H1 (cell line): ENCODE measurements at regions not wholly inside any gene's neighbourhood (a gene's known extent, or its start where the extent isn't known, plus 50 kb on each side); places are given as distances from the start of the nearest gene placed in this dataset.

Experiments used
- CTCF ChIA-PET: fragments of 300-600 bp; sonication (Branson Sonifier 250); formaldehyde crosslinking; loops from one replicate; lab custom pipeline; 2021; ENCODE audit not compliant: partially characterized antibody; lab: Charles Lee
- POLR2A ChIA-PET: fragments of 300-600 bp; sonication (Branson Sonifier 250); formaldehyde crosslinking; loops from one replicate; lab custom pipeline; 2021; ENCODE audit warnings: inconsistent platforms; ENCODE audit not compliant: partially characterized antibody; lab: Charles Lee
- DNase-seq, 2 experiments: peaks; one replicate each; pipeline versions ENCODE4 v3.0.0 to v3.0.0-alpha.2; 2010 to 2022; ENCODE audit warnings: low spot score in 2 of 2, low read depth in 1 of 2, mixed read lengths in 1 of 2
- FAIRE-seq: peaks from 2 replicates; lab custom pipeline; 2011; peaks lifted over from hg19 to GRCh38; lab: Jason Lieb, UNC
- H2AFZ ChIP-seq: 2 replicates; pipeline ENCODE4 v1.8.1; 2012; ENCODE audit warnings: low read length, inconsistent platforms
- H2AK5ac ChIP-seq: 2 replicates; pipeline ENCODE4 v1.6.1; 2013; ENCODE audit warnings: low read depth, low read length
- H2BK120ac ChIP-seq: replicated peaks from 2 replicates; pipeline ENCODE3; 2013; ENCODE audit warnings: low read depth, low read length, inconsistent platforms
- H2BK12ac ChIP-seq: 2 replicates; pipeline ENCODE4 v1.6.1; 2013; ENCODE audit warnings: low read depth, low read length
- H2BK15ac ChIP-seq: 2 replicates; pipeline ENCODE4 v1.6.1; 2013; ENCODE audit warnings: low read length
- H2BK20ac ChIP-seq: 2 replicates; pipeline ENCODE4 v1.6.1; 2013; ENCODE audit warnings: low read length
- H2BK5ac ChIP-seq: 2 replicates; pipeline ENCODE4 v1.6.1; 2013; ENCODE audit warnings: low read depth, low read length
- H3K14ac ChIP-seq: 2 replicates; pipeline ENCODE4 v1.6.1; 2013; ENCODE audit warnings: inconsistent platforms; ENCODE audit not compliant: insufficient read length
- H3K18ac ChIP-seq: 2 replicates; pipeline ENCODE4 v1.6.1; 2013; ENCODE audit warnings: low read length; ENCODE audit errors: extremely low read depth
- H3K23ac ChIP-seq: 2 replicates; pipeline ENCODE4 v1.6.1; 2013; ENCODE audit warnings: inconsistent platforms; ENCODE audit not compliant: insufficient read length
- H3K23me2 ChIP-seq: 2 replicates; pipeline ENCODE4 v1.6.1; 2013; ENCODE audit warnings: low read depth, low read length
- H3K27ac ChIP-seq: 2 replicates; pipeline ENCODE4 v1.6.1; 2011; ENCODE audit warnings: low read depth, low read length, inconsistent platforms
- H3K27me3 ChIP-seq, 4 experiments: replicated peaks in 1 of 4; 1 replicate in 1 of 4; 2 replicates in 3 of 4; pipeline versions ENCODE4 v1.6.1 to v1.8.1; 2011 to 2013; ENCODE audit warnings: low read length in 3 of 4, mild to moderate bottlenecking in 3 of 4, inconsistent platforms in 2 of 4, mixed read lengths in 2 of 4, moderate library complexity in 1 of 4; ENCODE audit not compliant: control insufficient read depth in 3 of 4, insufficient read depth in 3 of 4; ENCODE audit errors: extremely low read depth in 1 of 4
- H3K36me3 ChIP-seq, 4 experiments: 2 replicates each; pipeline versions ENCODE4 v1.6.1 to v1.8.1; 2011 to 2013; ENCODE audit warnings: mild to moderate bottlenecking in 4 of 4, low read length in 3 of 4, moderate library complexity in 2 of 4, control low read depth in 1 of 4, inconsistent platforms in 1 of 4; ENCODE audit not compliant: insufficient read depth in 4 of 4, control insufficient read depth in 2 of 4
- H3K4ac ChIP-seq: replicated peaks from 2 replicates; pipeline ENCODE3; 2013; ENCODE audit warnings: low read length, low read depth, mixed read lengths, inconsistent platforms; ENCODE audit not compliant: insufficient read length
- H3K4me1 ChIP-seq, 4 experiments: replicated peaks in 1 of 4; 1 replicate in 1 of 4; 2 replicates in 3 of 4; pipeline versions ENCODE4 v1.6.1 to v1.8.1; 2011 to 2013; ENCODE audit warnings: low read length in 3 of 4, inconsistent platforms in 2 of 4, mixed read lengths in 1 of 4; ENCODE audit not compliant: insufficient read depth in 4 of 4, control insufficient read depth in 3 of 4
- H3K4me2 ChIP-seq, 2 experiments: 2 replicates each; pipeline versions ENCODE4 v1.6.1 to v1.8.1; 2011 to 2013; ENCODE audit warnings: low read depth in 2 of 2, low read length in 2 of 2, control low read depth in 1 of 2, inconsistent platforms in 1 of 2, mild to moderate bottlenecking in 1 of 2; ENCODE audit not compliant: insufficient read depth in 1 of 2
- H3K4me3 ChIP-seq, 4 experiments: fragments of 200-600, 300-600 bp in 1 of 4; sonication (generic), shearing (Covaris generic), sonication (Bioruptor Twin) in 1 of 4; 2 replicates each; pipeline versions ENCODE4 v1.5.1 to v1.8.1; 2011 to 2016; ENCODE audit warnings: low read length in 4 of 4, low read depth in 3 of 4, control low read depth in 2 of 4, inconsistent platforms in 2 of 4, mild to moderate bottlenecking in 2 of 4, mixed read lengths in 1 of 4, moderate library complexity in 1 of 4; ENCODE audit not compliant: insufficient read depth in 2 of 4; ENCODE audit errors: extremely low read depth in 1 of 4
- H3K56ac ChIP-seq: replicated peaks from 2 replicates; pipeline ENCODE3; 2013; ENCODE audit warnings: low read depth, mild to moderate bottlenecking, mixed read lengths, low read length, inconsistent platforms; ENCODE audit not compliant: insufficient read length
- H3K79me1 ChIP-seq: 2 replicates; pipeline ENCODE4 v1.6.1; 2013; ENCODE audit warnings: low read depth, low read length, control low read depth
- H3K79me2 ChIP-seq, 2 experiments: 2 replicates each; pipeline versions ENCODE4 v1.6.1 to v1.8.1; 2012 to 2013; ENCODE audit warnings: low read length in 2 of 2, mild to moderate bottlenecking in 2 of 2, inconsistent platforms in 1 of 2; ENCODE audit not compliant: insufficient read depth in 2 of 2, control insufficient read depth in 1 of 2
- H3K9ac ChIP-seq, 4 experiments: replicated peaks in 1 of 4; 1 replicate in 1 of 4; 2 replicates in 3 of 4; pipeline versions ENCODE4 v1.6.1 to v1.8.1; 2011 to 2013; ENCODE audit warnings: low read depth in 3 of 4, low read length in 3 of 4, control low read depth in 2 of 4, mild to moderate bottlenecking in 2 of 4, moderate library complexity in 2 of 4, inconsistent platforms in 1 of 4; ENCODE audit errors: extremely low read depth in 1 of 4
- H3K9me3 ChIP-seq, 2 experiments: 2 replicates each; pipeline versions ENCODE4 v1.6.1 to v1.8.1; 2012 to 2013; ENCODE audit warnings: mild to moderate bottlenecking in 2 of 2, moderate library complexity in 2 of 2, control low read depth in 1 of 2, inconsistent platforms in 1 of 2, low read depth in 1 of 2, low read length in 1 of 2, mixed read lengths in 1 of 2; ENCODE audit not compliant: insufficient read depth in 2 of 2
- H4K20me1 ChIP-seq, 2 experiments: replicated peaks in 1 of 2; 2 replicates each; pipeline versions ENCODE3 to v1.8.1; 2011 to 2013; ENCODE audit warnings: inconsistent platforms in 2 of 2, low read length in 2 of 2, mild to moderate bottlenecking in 1 of 2; ENCODE audit not compliant: insufficient read depth in 2 of 2, control insufficient read depth in 1 of 2
- H4K5ac ChIP-seq: 2 replicates; pipeline ENCODE4 v1.6.1; 2013; ENCODE audit warnings: low read length, low read depth, mixed read lengths, inconsistent platforms; ENCODE audit not compliant: insufficient read length
- H4K8ac ChIP-seq: 2 replicates; pipeline ENCODE4 v1.8.0; 2013; ENCODE audit warnings: mild to moderate bottlenecking, moderate library complexity, low read length, inconsistent platforms; ENCODE audit not compliant: insufficient read depth; ENCODE audit errors: extremely low read depth
- H4K91ac ChIP-seq: replicated peaks from 2 replicates; pipeline ENCODE3; 2013; ENCODE audit warnings: low read length, mixed read lengths, inconsistent platforms; ENCODE audit not compliant: insufficient read length
- BCL11A ChIP-seq, 2 experiments: IDR thresholded peaks; one replicate each; pipeline ENCODE4 v1.6.1; 2011; ENCODE audit warnings: low read depth in 2 of 2, low read length in 2 of 2, mild to moderate bottlenecking in 2 of 2
- CBX5 ChIP-seq: fragments of 300-800, 300-1000 bp; sonication (generic); IDR thresholded peaks from 2 replicates; pipeline ENCODE4 v1.7.1; 2016; ENCODE audit warnings: antibody characterized with exemption, low read length, low read depth
- EP300 ChIP-seq, 2 experiments: IDR thresholded peaks; 1 replicate in 1 of 2; 2 replicates in 1 of 2; pipeline ENCODE4 v1.6.1; 2011 to 2012; ENCODE audit warnings: low read depth in 2 of 2, low read length in 2 of 2, mild to moderate bottlenecking in 2 of 2, borderline replicate concordance in 1 of 2, inconsistent platforms in 1 of 2, moderate library complexity in 1 of 2
- HDAC6 ChIP-seq: IDR thresholded peaks from one replicate; pipeline ENCODE4 v1.7.1; 2012; ENCODE audit warnings: low read depth, mild to moderate bottlenecking, inconsistent platforms, low read length, moderate library complexity
- MAFK ChIP-seq: IDR thresholded peaks from 2 replicates; pipeline ENCODE4 v1.6.1; 2012; ENCODE audit warnings: low read depth, mild to moderate bottlenecking, improper control_type of control experiment, low read length
- SP4 ChIP-seq: IDR thresholded peaks from 2 replicates; pipeline ENCODE4 v1.6.1; 2012; ENCODE audit warnings: low read length, inconsistent platforms
- TBP ChIP-seq: IDR thresholded peaks from 2 replicates; pipeline ENCODE4 v1.6.1; 2011; ENCODE audit warnings: low read depth, low read length, improper control_type of control experiment
- ZNF274 ChIP-seq: IDR thresholded peaks from 2 replicates; pipeline ENCODE4 v1.7.0; 2012; ENCODE audit warnings: low read length, borderline replicate concordance; ENCODE audit errors: extremely low read depth
- WGBS, 2 experiments: shearing (Covaris generic) in 1 of 2; methylation state at CpG; one replicate each; pipeline versions ENCODE4 v1.1.6 to v1.1.7; 2013 to 2015; ENCODE audit warnings: low lambda C conversion rate in 2 of 2, mixed read lengths in 2 of 2, inconsistent platforms in 1 of 2, low coverage in 1 of 2, missing lambda C conversion rate in 1 of 2; ENCODE audit not compliant: insufficient replicate concordance in 2 of 2, insufficient coverage in 1 of 2, insufficient read length in 1 of 2; ENCODE audit errors: extremely low coverage in 1 of 2, missing lambda C conversion rate in 1 of 2; 5-methylcytosine and 5-hydroxymethylcytosine counted together
- TF ChIP-seq, protein P1 (sequence below): IDR thresholded peaks from 2 replicates; pipeline ENCODE4 v1.6.1; 2011; ENCODE audit warnings: low read length, improper control_type of control experiment
- TF ChIP-seq, protein P2 (sequence below): IDR thresholded peaks from 2 replicates; pipeline ENCODE4 v1.6.1; 2012; ENCODE audit warnings: low read length, inconsistent platforms
- TF ChIP-seq, protein P3 (sequence below): IDR thresholded peaks from 2 replicates; pipeline ENCODE4 v1.6.1; 2012; ENCODE audit warnings: inconsistent platforms

DNA sequence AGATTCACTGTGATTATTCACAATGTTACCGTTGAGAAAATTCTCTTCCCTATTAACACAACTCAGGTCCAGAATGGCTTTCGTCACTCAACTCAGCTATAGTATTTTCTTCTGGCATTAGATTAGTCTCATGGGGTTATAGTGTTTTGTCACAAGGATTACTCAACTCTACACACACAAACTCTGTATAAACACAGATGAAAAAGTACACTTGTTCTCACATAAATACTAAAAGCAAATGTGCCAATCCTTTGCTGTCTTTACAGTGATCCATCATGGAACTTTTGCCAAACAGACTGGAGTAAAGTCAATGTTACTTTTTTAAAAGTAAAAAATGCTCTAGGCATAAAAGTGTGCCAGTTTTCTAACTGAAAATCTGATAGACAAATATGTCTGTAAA is 267.6 kb downstream of the RBM43 start:
- CTCF ChIA-PET: no interaction called here
- FAIRE-seq: no peak
- TF ChIP-seq, protein P1, sequence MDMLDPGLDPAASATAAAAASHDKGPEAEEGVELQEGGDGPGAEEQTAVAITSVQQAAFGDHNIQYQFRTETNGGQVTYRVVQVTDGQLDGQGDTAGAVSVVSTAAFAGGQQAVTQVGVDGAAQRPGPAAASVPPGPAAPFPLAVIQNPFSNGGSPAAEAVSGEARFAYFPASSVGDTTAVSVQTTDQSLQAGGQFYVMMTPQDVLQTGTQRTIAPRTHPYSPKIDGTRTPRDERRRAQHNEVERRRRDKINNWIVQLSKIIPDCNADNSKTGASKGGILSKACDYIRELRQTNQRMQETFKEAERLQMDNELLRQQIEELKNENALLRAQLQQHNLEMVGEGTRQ: no peak
- TF ChIP-seq SP4 (no peak), ZNF274 (no peak), BCL11A (IDR thresholded peaks at IDR 0.05; ENCODE audit: low read depth in 2 of 2, low read length in 2 of 2) (no peak), EP300 (IDR thresholded peaks at IDR 0.05; ENCODE audit: borderline replicate concordance in 1 of 2, low read depth in 2 of 2, low read length in 2 of 2) (no peak), TBP (no peak), MAFK (no peak), CBX5 (no peak), HDAC6 (no peak)
- TF ChIP-seq, protein P2, sequence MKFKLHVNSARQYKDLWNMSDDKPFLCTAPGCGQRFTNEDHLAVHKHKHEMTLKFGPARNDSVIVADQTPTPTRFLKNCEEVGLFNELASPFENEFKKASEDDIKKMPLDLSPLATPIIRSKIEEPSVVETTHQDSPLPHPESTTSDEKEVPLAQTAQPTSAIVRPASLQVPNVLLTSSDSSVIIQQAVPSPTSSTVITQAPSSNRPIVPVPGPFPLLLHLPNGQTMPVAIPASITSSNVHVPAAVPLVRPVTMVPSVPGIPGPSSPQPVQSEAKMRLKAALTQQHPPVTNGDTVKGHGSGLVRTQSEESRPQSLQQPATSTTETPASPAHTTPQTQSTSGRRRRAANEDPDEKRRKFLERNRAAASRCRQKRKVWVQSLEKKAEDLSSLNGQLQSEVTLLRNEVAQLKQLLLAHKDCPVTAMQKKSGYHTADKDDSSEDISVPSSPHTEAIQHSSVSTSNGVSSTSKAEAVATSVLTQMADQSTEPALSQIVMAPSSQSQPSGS: no peak
- TF ChIP-seq, protein P3, sequence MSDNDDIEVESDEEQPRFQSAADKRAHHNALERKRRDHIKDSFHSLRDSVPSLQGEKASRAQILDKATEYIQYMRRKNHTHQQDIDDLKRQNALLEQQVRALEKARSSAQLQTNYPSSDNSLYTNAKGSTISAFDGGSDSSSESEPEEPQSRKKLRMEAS: no peak

More for the DNA sequence above, 267.6 kb downstream of the RBM43 start:
- Histone ChIP-seq H3K23me2 (no peaks in the 10 kb centered on the region), H3K27me3 (peaks cover 0 to 1% (median 0%) of the 10 kb centered on the region in 4 experiments; a peak in 1 of 7 replicates), H3K9me3 (peaks cover 3 to 6% of the 10 kb centered on the region in 2 experiments; a peak in 2 of 4 replicates), H3K56ac (no peak overlapping the region), H2BK15ac (no peak overlapping the region), H3K4me3 (no peak overlapping the region), H3K4ac (no peak overlapping the region), H3K23ac (no peak overlapping the region), H4K8ac (no peak overlapping the region), H2AFZ (peak overlapping the region; percentile 81; the same call in 1 of the 2 replicates), H2BK120ac (no peak overlapping the region), H3K18ac (no peak overlapping the region), H2AK5ac (no peak overlapping the region), H2BK20ac (no peak overlapping the region), H4K91ac (no peak overlapping the region), H3K27ac (no peak overlapping the region), H2BK12ac (no peak overlapping the region), H3K9ac (no peak overlapping the region), H3K79me2 (no peaks in the 10 kb centered on the region), H4K20me1 (no peaks in the 10 kb centered on the region), H3K14ac (no peak overlapping the region), H4K5ac (no peak overlapping the region), H3K79me1 (no peaks in the 10 kb centered on the region), H3K36me3 (no peaks in the 10 kb centered on the region), H3K4me2 (no peak overlapping the region), H3K4me1 (no peaks in the 10 kb centered on the region), H2BK5ac (no peak overlapping the region)
- WGBS, 2 experiments: 93% methylated on average over 2 of the region's 2 CpGs; no CpG with 5 or more reads in 1 of the 2 experiments
- POLR2A ChIA-PET: no interaction called here
- DNase-seq: no peak
